Heart right ventricle (tissue), 16 donors: ENCODE measurements at regions not wholly inside any gene's neighbourhood (a gene's known extent, or its start where the extent isn't known, plus 50 kb on each side); places are given as distances from the start of the nearest gene placed in this dataset.

Experiments
- ATAC-seq, 8 donors: fragments of 200-7000 bp; cut with Tn5 transposase; one replicate each; pipeline ENCODE4 v1.9.1; 2020; ENCODE audit warnings: mild to moderate bottlenecking in 8 of 8, moderate library complexity in 8 of 8, moderate number of reproducible peaks in 1 of 8
- DNase-seq, 2 donors: peaks; one replicate each; pipeline ENCODE4 v3.0.0-alpha.2; 2020
- H3K27ac ChIP-seq, 10 donors: fragments of 200-600 bp; sonication (generic) in 2 of 10; one replicate each; pipeline versions ENCODE4 v1.5.0 to v1.8.0; 2020 to 2022; ENCODE audit warnings: mild to moderate bottlenecking in 3 of 10
- H3K27me3 ChIP-seq, 7 donors: fragments of 200-600 bp; one replicate each; pipeline ENCODE4 v1.8.0; 2021 to 2022; ENCODE audit warnings: mild to moderate bottlenecking in 2 of 7
- H3K36me3 ChIP-seq, 9 donors: fragments of 200-600 bp; sonication (generic) in 1 of 9; one replicate each; pipeline versions ENCODE4 v1.5.0 to v1.8.0; 2020 to 2022; ENCODE audit warnings: mild to moderate bottlenecking in 2 of 9
- H3K4me1 ChIP-seq, 9 donors: fragments of 200-600 bp; sonication (generic) in 1 of 9; one replicate each; pipeline versions ENCODE4 v1.5.0 to v1.8.0; 2020 to 2022; ENCODE audit warnings: mild to moderate bottlenecking in 4 of 9
- H3K4me3 ChIP-seq, 10 donors: fragments of 200-600 bp; sonication (generic) in 2 of 10; one replicate each; pipeline versions ENCODE4 v1.5.0 to v1.8.0; 2020 to 2022; ENCODE audit warnings: mild to moderate bottlenecking in 7 of 10, moderate library complexity in 2 of 10
- H3K9me3 ChIP-seq, 11 donors: fragments of 200-600 bp in 10 of 11; sonication (generic) in 2 of 11; one replicate each; pipeline versions ENCODE4 v1.5.0 to v1.8.0; 2013 to 2022; ENCODE audit warnings: mild to moderate bottlenecking in 2 of 11, control low read depth in 1 of 11, moderate library complexity in 1 of 11
- CTCF ChIP-seq, 9 donors: fragments of 200-600 bp; sonication (generic) in 2 of 9; IDR thresholded peaks; one replicate each; pipeline versions ENCODE4 v1.5.0 to v1.8.0; 2021 to 2022; ENCODE audit warnings: antibody characterized with exemption in 9 of 9, mild to moderate bottlenecking in 5 of 9, moderate library complexity in 1 of 9
- WGBS, 2 donors: extraction: QIAGEN DNeasy Blood & Tissue Kit; methylation state at CpG; one replicate each; pipeline ENCODE4 v1.1.7; 2013; ENCODE audit warnings: inconsistent platforms in 1 of 2; 5-methylcytosine and 5-hydroxymethylcytosine counted together
- intact Hi-C, 10 donors: fragments of 100-400 bp; cut with DNase I; formaldehyde crosslinking; loops; one replicate each; pipeline versions ENCODE4 v1.11.1 to v1.14.2; 2022
- donor health status: Arrhythmogenic right ventricular cardiomyopathy.
- donor health status: ischemic (EF 13 %, LVEDD 7.1; RV severe dilation, severe dysfunction).
- donor health status: healthy with polysubstance abuse.
- donor health status: DM: no; HTN: yes; CAD: no.
- donor health status: DM: no; HTN: no; CAD: no.
- donor health status: ischemic (EF 25% LVEDD 6.9; RV normal size, moderate dysfunction).
- donor health status: ischemic (EF 25% LVEDD 5.7; RV mildly dilated, moderate dysfunction).
- donor health status: healthy.
- donor health status: DM: yes; HTN: yes; CAD: no.
- donor health status: Ischemic cardiomyopathy.
- donor health status: ischemic (EF 35%, LVEDD 5.7; RV mildly dilated, moderate dysfunction).
- donor health status: nonischemic (EF 11% LVEDD 7.7; RV severe dilation, severe dysfunction).
- donor health status: DM: yes; HTN: yes; CAD: no.
- donor health status: PGD.
- donor health status: ischemic (EF 29% LVEDD 5.4; RV normal size, mild dysfunction).
- donor health status: nonischemic (EF 23%, LVEDD 6.1; RV moderate dilation, normal function).

DNA sequence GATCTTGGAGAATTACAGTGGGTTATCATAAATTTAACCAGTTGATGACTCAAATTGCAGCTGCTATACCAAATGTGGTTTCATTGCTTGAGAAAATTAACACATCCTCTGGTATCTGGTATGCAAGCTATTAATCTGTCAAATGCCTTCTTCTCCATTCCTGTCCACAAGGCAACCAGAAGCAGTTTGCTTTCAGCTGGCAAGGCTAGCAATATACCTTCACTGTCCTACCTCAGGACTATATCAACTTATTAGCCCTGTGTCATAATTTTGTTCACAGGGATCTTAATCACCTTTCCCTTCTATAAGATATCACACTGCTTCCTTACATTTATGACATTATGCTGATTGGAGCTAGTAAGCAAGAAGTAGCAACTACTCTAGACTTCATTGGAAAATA lies 110.0 kb upstream of the GPC3 start:
- H3K27me3 ChIP-seq = no peaks in the 10 kb centered on the region
- H3K4me1 ChIP-seq = no peaks in the 10 kb centered on the region
- no peak overlapping the region for H3K4me3 ChIP-seq
- DNase-seq = no peak
- no peaks in the 10 kb centered on the region for H3K36me3 ChIP-seq
- no peak overlapping the region for H3K27ac ChIP-seq
- H3K9me3 ChIP-seq = no peaks in the 10 kb centered on the region
- no peak for ATAC-seq
- intact Hi-C loops = no loop called here
- no peak for TF ChIP-seq CTCF (IDR thresholded peaks at IDR 0.05)

DNA sequence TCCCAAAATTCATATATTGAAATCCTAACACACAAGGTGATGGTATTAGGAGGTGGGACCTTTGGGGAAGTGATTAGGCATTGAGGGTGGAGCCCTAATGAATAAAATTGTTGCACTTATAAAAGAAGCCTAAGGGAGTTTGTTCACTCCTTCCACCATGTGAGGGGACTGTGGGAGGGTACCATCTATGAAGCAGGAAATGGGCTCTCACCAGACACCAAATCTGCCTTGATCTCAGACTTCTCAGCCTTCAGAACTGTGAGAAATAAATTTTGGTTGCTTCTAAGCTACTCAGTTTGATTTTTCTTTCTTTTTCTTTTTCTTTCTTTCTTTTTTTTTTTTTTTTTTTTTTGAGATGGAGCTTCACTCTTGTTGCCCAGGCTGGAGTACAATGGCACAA lies 116.2 kb upstream of the GPC3 start:
- H3K27me3 ChIP-seq = no peaks in the 10 kb centered on the region
- no peak overlapping the region for H3K27ac ChIP-seq
- no peak for DNase-seq
- no peak overlapping the region for H3K4me3 ChIP-seq
- H3K36me3 ChIP-seq = no peaks in the 10 kb centered on the region
- H3K9me3 ChIP-seq = no peaks in the 10 kb centered on the region
- intact Hi-C loops = no loop called here
- no peak for ATAC-seq
- H3K4me1 ChIP-seq = no peaks in the 10 kb centered on the region
- no peak for TF ChIP-seq CTCF (IDR thresholded peaks at IDR 0.05)

DNA sequence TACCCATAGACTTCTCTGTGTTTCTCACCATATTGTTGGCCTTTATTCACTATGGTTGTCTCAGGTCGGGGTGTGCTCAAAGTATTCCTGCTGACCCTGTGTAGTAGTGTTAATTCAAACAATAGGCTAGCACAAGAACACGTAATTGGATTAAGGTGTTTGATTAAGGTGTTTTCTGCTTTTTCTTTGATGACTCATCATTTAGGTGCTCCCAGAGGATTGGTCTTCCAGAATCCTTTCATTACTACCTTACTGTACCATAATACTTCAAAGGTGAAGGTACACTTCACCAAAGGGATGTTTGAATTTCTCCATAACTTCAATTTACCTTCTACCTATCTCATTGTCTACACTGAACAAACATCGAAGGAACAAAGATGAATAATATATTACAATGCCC lies 121.7 kb upstream of the CCDC160 start:
- Histone ChIP-seq H3K4me3 (no peak overlapping the region), H3K27me3 (peaks cover 0 to 30% (median 0%) of the 10 kb centered on the region in 7 donors), H3K4me1 (no peaks in the 10 kb centered on the region), H3K36me3 (no peaks in the 10 kb centered on the region), H3K27ac (no peak overlapping the region), H3K9me3 (no peaks in the 10 kb centered on the region)
- ATAC-seq (no peak), DNase-seq (no peak)
- 81 to 96% methylated on average over 3 of the region's 3 CpGs for WGBS, 2 donors
- intact Hi-C loops = no loop called here
- TF ChIP-seq CTCF (IDR thresholded peaks at IDR 0.05) = no peak

DNA sequence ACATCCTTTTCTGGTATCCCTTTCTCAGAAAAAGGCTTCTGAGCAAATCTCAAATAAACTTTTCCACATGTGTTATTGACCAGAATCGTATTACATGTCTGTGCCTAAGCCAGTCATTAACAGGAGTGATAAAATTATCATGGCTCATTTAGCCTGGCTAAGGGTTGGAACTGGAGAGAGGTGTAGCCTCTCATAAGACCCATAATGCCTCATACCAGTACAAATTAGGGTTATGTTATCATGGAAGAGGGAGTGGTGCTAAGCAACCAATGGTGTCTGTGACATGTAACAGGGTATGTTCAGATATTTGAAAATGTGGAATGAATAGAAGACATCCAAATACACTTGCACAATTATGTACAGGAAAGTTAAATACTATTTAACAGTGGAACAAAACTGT lies 99.6 kb upstream of the CCDC160 start:
- no peak for TF ChIP-seq CTCF (IDR thresholded peaks at IDR 0.05)
- no peaks in the 10 kb centered on the region for H3K4me1 ChIP-seq
- intact Hi-C loops = no loop called here
- DNase-seq (no peak), ATAC-seq (no peak)
- H3K4me3 ChIP-seq = no peak overlapping the region
- no peak overlapping the region for H3K27ac ChIP-seq
- peaks cover 0 to 56% (median 0%) of the 10 kb centered on the region in 7 donors for H3K27me3 ChIP-seq
- 35 to 36% methylated on average over 1 of the region's 1 CpG for WGBS, 2 donors
- no peaks in the 10 kb centered on the region for H3K9me3 ChIP-seq
- H3K36me3 ChIP-seq = no peaks in the 10 kb centered on the region

DNA sequence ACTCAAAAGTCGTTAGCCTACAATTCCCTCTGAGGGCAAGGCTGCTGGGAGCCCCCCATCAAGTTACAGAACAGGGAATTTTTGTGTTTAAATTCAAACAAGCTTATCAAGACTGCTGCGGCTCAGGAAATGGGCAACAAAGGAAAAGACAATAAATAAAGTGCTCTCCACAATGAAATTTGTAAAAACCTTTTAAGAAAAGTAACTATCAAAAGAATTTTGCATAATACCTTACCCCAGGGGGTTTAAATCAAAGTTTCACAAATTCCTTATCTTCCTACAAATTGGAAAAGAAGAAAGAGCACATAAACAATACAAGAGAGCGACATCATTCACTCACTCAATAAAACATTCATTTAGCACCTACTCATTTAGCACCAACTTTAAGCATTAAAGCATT lies 97.9 kb upstream of the CCDC160 start:
- Histone ChIP-seq H3K4me1 (no peaks in the 10 kb centered on the region), H3K27me3 (peaks cover 0 to 46% (median 0%) of the 10 kb centered on the region in 7 donors), H3K4me3 (no peak overlapping the region), H3K36me3 (no peaks in the 10 kb centered on the region), H3K27ac (no peak overlapping the region), H3K9me3 (no peaks in the 10 kb centered on the region)
- intact Hi-C loops = no loop called here
- DNase-seq = no peak
- ATAC-seq = no peak
- 53 to 68% methylated on average over 3 of the region's 3 CpGs for WGBS, 2 donors
- no peak for TF ChIP-seq CTCF (IDR thresholded peaks at IDR 0.05)
